ENCODE measurements at regions not wholly inside any gene's neighbourhood (a gene's known extent, or its start where the extent isn't known, plus 50 kb on each side); places are given as distances from the start of the nearest gene placed in this dataset.

- Histone ChIP-seq H3K4me3 (no peak overlapping the region), H3K4me2 (no peak overlapping the region), H3K79me2 (ENCODE audit: low read depth) (no peaks in the 10 kb centered on the region), H3F3A (ENCODE audit: insufficient read depth, low read depth) (no peaks in the 10 kb centered on the region), H3K27ac (no peak overlapping the region), H2AFZ (no peak overlapping the region), H3K36me3 (ENCODE audit: low read depth) (no peaks in the 10 kb centered on the region), H4K20me1 (ENCODE audit: insufficient read depth) (peaks cover 5% of the 10 kb centered on the region), H3K27me3 (ENCODE audit: insufficient read depth, low read depth) (no peaks in the 10 kb centered on the region), H3K9me2 (ENCODE audit: insufficient read depth) (no peaks in the 10 kb centered on the region), H3K4me1 (replicated peaks; ENCODE audit: insufficient read depth) (peaks cover 10% of the 10 kb centered on the region), H3K9me3 (ENCODE audit: insufficient read depth, low read depth) (no peaks in the 10 kb centered on the region)
- TF ChIP-seq EZH2 (IDR thresholded peaks at IDR 0.05; ENCODE audit: low read depth) (no peak), CTCF (conservative IDR thresholded peaks at IDR 0.05) (no peak)
- no peak for DNase-seq
- BruUV-seq (replicated peaks) = no TSS peak
- POLR2A ChIA-PET (ENCODE audit: unreplicated experiment) = interaction anchor here (0.7 kb wide), 1 partner anchor 198 kb away, joined by 8 read pairs; no protein-coding TSS in a partner anchor
- intact Hi-C loops (cut with micrococcal nuclease; ENCODE audit: unreplicated experiment) = no loop called here
- CTCF ChIA-PET = no interaction called here
Observed at GRCh38 chr11:70698871-70699270, 300.5 kb downstream of the CTTN start.

- no peaks in the 10 kb centered on the region for H3K27me3 ChIP-seq (ENCODE audit: insufficient read depth, low read depth)
- TF ChIP-seq CTCF (conservative IDR thresholded peaks at IDR 0.05) = no peak
- TF ChIP-seq EZH2 (IDR thresholded peaks at IDR 0.05; ENCODE audit: low read depth) = no peak
- peaks cover 5% of the 10 kb centered on the region for H4K20me1 ChIP-seq (ENCODE audit: insufficient read depth)
- peak overlapping the region; percentile 9; the same call in 1 of the 2 replicates for H3K4me2 ChIP-seq
- DNase-seq = no peak
- H2AFZ ChIP-seq = no peak overlapping the region
- peaks cover 10% of the 10 kb centered on the region for H3K4me1 ChIP-seq (replicated peaks; ENCODE audit: insufficient read depth)
- H3K9me3 ChIP-seq (ENCODE audit: insufficient read depth, low read depth) = no peaks in the 10 kb centered on the region
- no peaks in the 10 kb centered on the region for H3K36me3 ChIP-seq (ENCODE audit: low read depth)
- intact Hi-C loops (cut with micrococcal nuclease; ENCODE audit: unreplicated experiment) = no loop called here
- H3K4me3 ChIP-seq = no peak overlapping the region
- no TSS peak for BruUV-seq (replicated peaks)
- ChIA-PET CTCF (no interaction called here), POLR2A (ENCODE audit: unreplicated experiment) (interaction anchor here (0.7 kb wide), 1 partner anchor 197 kb away, joined by 8 read pairs; no protein-coding TSS in a partner anchor)
- no peak overlapping the region for H3K27ac ChIP-seq
- no peaks in the 10 kb centered on the region for H3F3A ChIP-seq (ENCODE audit: insufficient read depth, low read depth)
- no peaks in the 10 kb centered on the region for H3K79me2 ChIP-seq (ENCODE audit: low read depth)
- no peaks in the 10 kb centered on the region for H3K9me2 ChIP-seq (ENCODE audit: insufficient read depth)
Observed at GRCh38 chr11:70699294-70700221, 301.2 kb downstream of the CTTN start.

DNA sequence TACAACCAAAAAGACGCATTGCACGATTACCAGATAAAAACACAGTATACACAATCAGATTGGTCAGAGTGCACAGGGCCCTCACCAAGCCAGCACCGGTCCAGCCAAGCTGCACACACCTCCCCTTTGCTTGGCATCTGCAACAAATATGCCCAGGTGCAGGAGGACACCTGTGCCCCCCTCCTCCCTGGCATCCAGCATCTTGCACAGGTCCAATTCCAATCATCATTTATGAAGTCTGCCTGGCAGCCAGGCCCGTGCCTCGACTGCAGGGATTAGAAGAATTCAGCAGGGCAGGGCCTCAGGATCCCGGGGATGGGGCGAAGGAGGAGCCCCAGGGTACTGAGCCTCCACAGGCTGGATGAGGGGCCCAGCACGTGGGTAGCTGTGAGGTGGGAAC lies 302.1 kb downstream of the CTTN start:
- Histone ChIP-seq H3K36me3 (ENCODE audit: low read depth) (no peaks in the 10 kb centered on the region), H3K4me3 (no peak overlapping the region), H2AFZ (no peak overlapping the region), H3F3A (ENCODE audit: insufficient read depth, low read depth) (no peaks in the 10 kb centered on the region), H4K20me1 (ENCODE audit: insufficient read depth) (peaks cover 10% of the 10 kb centered on the region), H3K4me2 (no peak overlapping the region), H3K4me1 (replicated peaks; ENCODE audit: insufficient read depth) (peaks cover 10% of the 10 kb centered on the region), H3K79me2 (ENCODE audit: low read depth) (no peaks in the 10 kb centered on the region), H3K9me2 (ENCODE audit: insufficient read depth) (no peaks in the 10 kb centered on the region), H3K27ac (no peak overlapping the region), H3K9me3 (ENCODE audit: insufficient read depth, low read depth) (no peaks in the 10 kb centered on the region), H3K27me3 (ENCODE audit: insufficient read depth, low read depth) (no peaks in the 10 kb centered on the region)
- ChIA-PET POLR2A (ENCODE audit: unreplicated experiment) (no interaction called here), CTCF (no interaction called here)
- no peak for TF ChIP-seq EZH2 (IDR thresholded peaks at IDR 0.05; ENCODE audit: low read depth)
- no peak for TF ChIP-seq CTCF (conservative IDR thresholded peaks at IDR 0.05)
- no TSS peak for BruUV-seq (replicated peaks)
- intact Hi-C loops (cut with micrococcal nuclease; ENCODE audit: unreplicated experiment) = no loop called here
- no peak for DNase-seq
